ENCODE measurements at regions not wholly inside any gene's neighbourhood (a gene's known extent, or its start where the extent isn't known, plus 50 kb on each side); places are given as distances from the start of the nearest gene placed in this dataset.
"Not testable (repeated sequence)": the region's sequence is repeated elsewhere in the genome, so short reads cannot be mapped to it uniquely, and the experiment has no call there.

GRCh38 chr3:64789111-64789510 is 101.3 kb upstream of the ADAMTS9 start:
- DNase-seq (ENCODE audit: low read depth in 2 of 2) = no peak
- TF ChIP-seq CTCF (IDR thresholded peaks at IDR 0.05; ENCODE audit: low read depth, low read length) = no peak
- H3K4me3 ChIP-seq (replicated peaks in 1 of 2; ENCODE audit: low read depth in 2 of 2, low read length in 2 of 2) = no peak overlapping the region

GRCh38 chr3:64783200-64783599 is 95.4 kb upstream of the ADAMTS9 start:
- TF ChIP-seq CTCF (IDR thresholded peaks at IDR 0.05; ENCODE audit: low read depth, low read length) = no peak
- DNase-seq (ENCODE audit: low read depth in 2 of 2) = no peak
- no peak overlapping the region for H3K4me3 ChIP-seq (replicated peaks in 1 of 2; ENCODE audit: low read depth in 2 of 2, low read length in 2 of 2)

GRCh38 chr3:64780923-64781322 is 93.1 kb upstream of the ADAMTS9 start:
- not testable (repeated sequence) for DNase-seq (ENCODE audit: low read depth in 2 of 2); H3K4me3 ChIP-seq (replicated peaks in 1 of 2; ENCODE audit: low read depth in 2 of 2, low read length in 2 of 2)

- no peak for DNase-seq (ENCODE audit: low read depth in 2 of 2)
- H3K4me3 ChIP-seq (replicated peaks in 1 of 2; ENCODE audit: low read depth in 2 of 2, low read length in 2 of 2) = no peak overlapping the region
- no peak for TF ChIP-seq CTCF (IDR thresholded peaks at IDR 0.05; ENCODE audit: low read depth, low read length)
These were observed 85.3 kb upstream of the ADAMTS9 start for GRCh38 chr3:64773137-64773536.

GRCh38 chr3:64766440-64766839 is 78.6 kb upstream of the ADAMTS9 start:
- no peak for TF ChIP-seq CTCF (IDR thresholded peaks at IDR 0.05; ENCODE audit: low read depth, low read length)
- H3K4me3 ChIP-seq (replicated peaks in 1 of 2; ENCODE audit: low read depth in 2 of 2, low read length in 2 of 2) = no peak overlapping the region
- DNase-seq (ENCODE audit: low read depth in 2 of 2) = peak; percentile 6 to 39

- TF ChIP-seq CTCF (IDR thresholded peaks at IDR 0.05; ENCODE audit: low read depth, low read length) = no peak
- no peak overlapping the region for H3K4me3 ChIP-seq (replicated peaks in 1 of 2; ENCODE audit: low read depth in 2 of 2, low read length in 2 of 2)
- no peak for DNase-seq (ENCODE audit: low read depth in 2 of 2)
These were observed 78.1 kb upstream of the ADAMTS9 start for GRCh38 chr3:64765947-64766346.

GRCh38 chr3:64764386-64764929 is 76.7 kb upstream of the ADAMTS9 start:
- TF ChIP-seq CTCF (IDR thresholded peaks at IDR 0.05; ENCODE audit: low read depth, low read length) = no peak
- no peak for DNase-seq (ENCODE audit: low read depth in 2 of 2)

More at GRCh38 chr3:64764386-64764929, 76.7 kb upstream of the ADAMTS9 start:
- H3K4me3 ChIP-seq (replicated peaks in 1 of 2; ENCODE audit: low read depth in 2 of 2, low read length in 2 of 2) = no peak overlapping the region
